ENCODE measurements at regions not wholly inside any gene's neighbourhood (a gene's known extent, or its start where the extent isn't known, plus 50 kb on each side); places are given as distances from the start of the nearest gene placed in this dataset.
"Not testable (repeated sequence)": the region's sequence is repeated elsewhere in the genome, so short reads cannot be mapped to it uniquely, and the experiment has no call there.

DNA sequence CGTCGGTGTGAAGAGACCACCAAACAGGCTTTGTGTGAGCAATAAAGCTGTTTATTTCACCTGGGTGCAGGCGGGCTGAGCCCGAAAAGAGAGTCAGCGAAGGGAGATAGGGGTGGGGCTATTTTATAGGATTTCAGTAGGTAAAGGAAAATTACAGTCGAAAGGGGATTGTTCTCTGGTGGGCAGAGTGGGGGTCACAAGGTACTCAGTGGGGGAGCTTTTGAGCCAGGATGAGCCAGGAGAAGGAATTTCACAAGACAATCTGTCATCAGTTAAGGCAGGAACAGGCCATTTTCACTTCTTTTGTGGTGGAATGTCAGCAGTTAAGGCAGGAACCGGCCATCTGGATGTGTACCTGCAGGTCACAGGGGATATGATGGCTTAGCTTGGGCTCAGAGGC, 98.1 kb downstream of the RTP4 start:
- not testable (repeated sequence) for DNase-seq

DNA sequence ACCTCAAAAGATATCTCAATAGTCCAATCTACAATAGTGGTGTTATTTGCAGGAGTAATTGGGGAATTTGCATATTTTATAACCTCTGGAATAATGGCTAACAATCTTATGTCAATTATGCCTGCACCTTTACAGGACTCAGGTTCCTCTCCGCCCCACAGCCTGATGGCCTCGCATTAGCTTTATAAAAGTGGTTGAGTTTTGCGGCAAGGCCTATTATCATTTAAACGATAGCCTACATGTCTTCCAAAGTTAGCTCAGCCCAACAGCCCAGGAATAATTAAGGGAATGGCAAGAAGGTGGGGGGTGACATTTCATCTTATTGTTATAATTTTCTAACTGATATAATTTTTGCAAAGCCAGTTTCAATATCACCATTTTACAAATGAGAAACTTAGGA, 97.3 kb downstream of the RTP4 start:
- DNase-seq = no peak

DNA sequence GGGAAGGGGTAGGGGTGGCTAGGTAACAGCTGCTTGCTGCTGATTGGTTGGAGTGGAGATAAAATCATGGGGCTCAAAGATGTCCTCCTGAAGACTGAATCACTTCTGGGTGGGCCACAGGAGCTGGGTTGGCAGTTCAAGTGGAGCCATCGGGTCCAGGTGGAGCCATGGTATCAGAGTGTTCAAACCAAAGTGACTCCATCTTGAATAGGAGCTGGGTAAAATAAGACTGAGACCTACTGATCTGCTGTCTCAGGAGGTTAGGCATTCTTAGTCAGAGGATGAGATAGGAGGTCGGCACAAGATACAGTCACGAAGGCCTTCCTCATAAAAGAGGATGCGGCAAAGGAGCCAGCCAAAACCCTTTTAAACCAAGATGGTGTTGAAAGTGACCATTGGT, 96.5 kb downstream of the RTP4 start:
- no peak for DNase-seq

DNA sequence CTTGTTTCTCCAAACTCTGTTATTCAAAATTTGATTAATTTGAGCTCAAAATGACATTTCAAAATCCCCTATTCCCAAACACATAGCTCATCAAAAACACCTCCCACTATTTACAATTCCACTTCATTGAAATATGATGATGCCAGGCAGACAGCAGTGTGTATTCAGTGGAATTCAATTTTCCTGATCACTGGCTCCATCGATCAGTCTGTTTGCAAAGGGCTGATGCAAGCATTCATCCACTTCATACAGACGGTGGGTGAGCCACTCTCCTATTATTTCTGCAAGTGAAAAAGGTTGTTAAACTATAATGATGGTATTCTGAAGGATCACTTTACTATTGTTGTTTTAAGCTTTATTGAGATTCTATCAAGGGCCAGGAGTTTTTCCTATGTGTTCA, 90.7 kb downstream of the RTP4 start:
- DNase-seq = no peak

DNA sequence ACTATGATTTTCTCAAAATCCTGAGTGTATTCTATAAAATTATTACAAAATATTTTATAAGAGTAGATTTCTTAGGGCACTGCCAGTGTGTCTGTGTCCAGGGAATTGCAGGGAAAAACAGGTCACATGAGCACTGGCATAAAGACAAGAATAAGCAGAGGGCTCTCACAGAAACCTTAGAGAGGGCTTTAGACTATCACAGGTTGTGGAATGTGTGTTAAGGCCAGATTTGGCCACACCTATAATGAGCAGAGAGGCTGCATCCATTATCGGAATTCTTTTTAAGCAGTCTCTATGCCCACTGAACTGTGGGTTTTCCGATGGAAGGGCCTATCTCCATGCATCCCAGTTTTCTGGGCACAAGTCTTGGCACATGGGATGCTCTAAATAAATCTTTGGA, 90.2 kb downstream of the RTP4 start:
- no peak for DNase-seq

DNA sequence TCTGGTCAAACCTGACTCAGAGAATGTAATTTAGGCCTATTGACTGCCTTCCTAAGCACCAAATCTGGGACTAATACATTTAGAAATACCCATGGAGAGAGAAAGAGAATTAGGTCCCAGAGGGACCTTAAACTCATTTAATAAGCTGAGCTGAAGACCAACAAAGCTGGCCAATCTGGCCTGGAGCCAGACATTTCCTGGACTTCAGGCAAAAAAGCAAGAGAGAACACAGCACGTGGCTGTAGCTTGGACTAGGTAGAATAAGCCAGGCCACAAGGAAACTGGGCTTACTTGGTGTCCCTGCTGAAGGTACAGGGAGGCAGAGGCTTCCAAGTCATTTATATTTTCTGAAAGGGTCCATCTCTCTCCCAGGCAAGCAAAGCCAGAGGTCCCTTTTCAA, 88.1 kb downstream of the RTP4 start:
- no peak for DNase-seq

DNA sequence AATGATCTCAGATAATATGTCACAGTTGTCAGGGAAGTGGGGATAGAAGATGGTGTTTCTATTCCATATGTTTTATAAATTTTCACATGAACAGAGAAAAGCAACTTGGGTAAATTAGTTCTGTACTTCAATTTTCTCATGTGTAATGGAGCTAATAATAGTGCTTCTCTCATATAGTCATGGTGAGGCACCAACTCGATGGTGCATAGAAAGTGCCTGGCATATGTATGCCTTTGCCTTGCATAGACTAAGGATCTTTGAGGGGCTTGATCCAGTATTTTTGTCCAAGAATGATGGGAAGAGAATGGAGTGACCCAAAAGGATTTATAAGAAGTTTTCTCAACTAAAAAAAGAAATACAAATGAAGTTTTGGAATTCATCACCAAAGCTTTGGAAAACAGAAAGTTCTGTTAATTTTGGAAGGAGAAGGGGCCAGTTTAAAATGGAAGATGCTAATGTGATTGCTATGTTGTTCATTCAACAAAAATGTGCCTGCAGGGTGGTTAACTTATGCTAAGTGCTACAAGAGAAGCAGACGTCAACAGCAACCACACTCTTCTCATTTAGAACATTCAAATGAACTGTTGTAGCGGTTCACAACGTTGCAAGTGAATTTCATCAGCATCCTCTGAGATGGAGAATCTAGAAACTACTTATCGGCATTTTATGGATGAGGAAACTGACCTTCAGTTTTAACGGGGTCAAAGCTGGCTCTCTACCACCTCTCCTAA, 86.1 kb downstream of the RTP4 start:
- no peak for DNase-seq

DNA sequence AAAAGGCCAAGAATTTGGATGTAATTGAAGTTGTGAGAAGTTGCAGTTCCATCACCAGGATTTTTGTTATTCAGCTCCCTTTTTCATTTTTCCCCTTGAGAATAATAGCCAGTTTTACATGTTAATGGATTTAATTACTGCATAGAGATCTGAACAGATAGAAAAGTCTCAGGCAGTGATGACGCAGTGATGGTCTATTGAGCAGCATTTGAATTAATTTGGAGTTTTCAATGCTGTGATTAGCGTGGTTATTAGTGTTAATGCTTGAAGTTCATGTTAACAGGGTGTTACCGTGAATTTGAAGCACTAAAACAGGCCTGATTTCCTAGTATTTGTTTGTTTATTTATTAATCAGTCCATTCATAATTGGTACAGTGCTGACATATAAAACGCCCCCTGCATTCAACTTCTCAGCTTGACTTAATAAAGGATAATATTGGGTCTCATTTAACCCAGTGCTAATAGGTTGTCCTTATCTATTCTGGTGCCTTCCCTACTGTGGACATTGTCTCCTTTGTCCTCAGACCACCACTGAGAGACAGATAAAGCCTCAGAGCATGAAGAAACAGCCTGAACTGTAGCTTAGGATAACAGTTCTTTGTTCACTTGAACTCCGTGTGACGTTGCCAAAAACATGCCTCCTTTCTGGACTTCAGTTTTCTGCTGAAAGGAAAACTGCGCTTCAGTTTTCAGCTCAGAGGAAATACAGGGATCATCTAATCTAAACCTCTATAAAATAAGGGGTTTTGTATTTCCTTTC, 82.4 kb downstream of the RTP4 start:
- DNase-seq = no peak

DNA sequence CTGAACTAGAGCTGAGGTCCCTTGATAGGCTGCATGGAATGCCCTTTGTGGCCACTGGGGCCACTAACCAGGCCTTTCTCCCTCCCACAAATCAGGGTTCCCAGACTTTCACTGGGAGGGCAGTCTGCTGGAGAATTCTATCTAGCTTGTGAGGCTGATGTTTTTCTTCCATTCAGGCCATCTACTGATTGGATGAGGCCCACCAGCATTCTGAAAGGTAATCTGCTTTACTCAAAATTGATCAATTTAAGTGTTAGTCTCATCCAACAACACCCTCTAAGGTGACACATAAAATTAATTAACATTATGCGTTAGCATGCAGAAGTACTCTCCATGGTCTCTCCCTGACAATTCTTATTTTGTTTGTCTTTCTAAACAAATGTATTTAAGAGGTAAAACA, 80.5 kb downstream of the RTP4 start:
- DNase-seq = no peak

DNA sequence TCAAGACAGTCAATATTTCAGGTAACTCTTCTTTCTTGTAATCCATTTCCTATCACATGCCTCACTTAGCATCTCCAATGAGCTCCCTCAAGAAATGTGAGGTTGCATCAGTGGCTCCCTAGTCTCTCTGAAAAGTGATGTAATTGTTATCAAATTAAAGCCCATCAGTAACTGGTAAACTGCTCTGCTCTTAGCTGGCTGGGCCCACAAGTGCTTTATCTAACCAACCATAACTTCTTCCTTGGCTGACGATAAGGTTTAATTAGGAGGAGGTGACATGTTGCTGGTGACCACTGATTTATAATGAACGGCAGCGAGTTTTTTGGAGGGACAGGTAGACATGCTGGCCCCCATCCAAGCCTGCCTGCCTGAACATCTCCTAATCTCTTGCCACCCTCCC, 79.6 kb downstream of the RTP4 start:
- no peak for DNase-seq

DNA sequence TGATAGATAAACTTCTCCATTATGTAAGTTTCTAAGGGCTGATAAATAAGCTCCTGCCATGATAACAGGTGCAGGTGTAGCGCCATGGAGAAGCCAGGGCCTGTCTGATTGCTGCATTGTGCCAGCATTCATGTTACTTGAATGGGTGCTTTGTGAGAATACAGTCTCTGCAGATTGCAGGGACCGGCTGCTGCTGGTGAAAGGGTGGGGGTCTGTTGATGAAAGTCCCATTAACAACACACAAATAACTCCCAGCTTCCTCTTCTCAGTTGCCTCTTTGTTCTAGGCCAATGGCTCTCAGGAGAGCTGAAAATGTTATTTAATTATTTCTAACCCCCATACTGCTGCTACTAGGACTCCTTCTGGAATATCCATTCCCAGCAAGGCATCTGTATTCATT, 77.2 kb downstream of the RTP4 start:
- DNase-seq = no peak

DNA sequence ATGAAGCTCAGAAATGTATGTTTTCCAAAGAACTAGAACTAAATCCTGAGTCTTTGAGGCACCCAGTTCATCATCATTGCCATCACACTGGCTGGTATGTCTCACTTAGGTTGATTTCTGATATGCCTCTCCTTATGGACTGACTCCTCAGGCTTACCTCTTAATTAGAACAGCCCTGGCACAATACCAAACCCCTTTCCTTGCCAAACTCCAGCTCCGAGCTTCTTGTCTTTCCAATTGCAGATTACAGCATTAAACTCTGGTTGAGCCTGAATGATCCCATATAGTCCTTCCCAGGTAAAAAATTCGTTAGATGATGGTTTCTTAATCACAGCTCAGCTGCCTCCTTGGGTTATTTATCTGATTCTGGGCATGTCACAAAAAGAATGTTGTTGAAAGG, 66.3 kb downstream of the RTP4 start:
- DNase-seq = no peak

DNA sequence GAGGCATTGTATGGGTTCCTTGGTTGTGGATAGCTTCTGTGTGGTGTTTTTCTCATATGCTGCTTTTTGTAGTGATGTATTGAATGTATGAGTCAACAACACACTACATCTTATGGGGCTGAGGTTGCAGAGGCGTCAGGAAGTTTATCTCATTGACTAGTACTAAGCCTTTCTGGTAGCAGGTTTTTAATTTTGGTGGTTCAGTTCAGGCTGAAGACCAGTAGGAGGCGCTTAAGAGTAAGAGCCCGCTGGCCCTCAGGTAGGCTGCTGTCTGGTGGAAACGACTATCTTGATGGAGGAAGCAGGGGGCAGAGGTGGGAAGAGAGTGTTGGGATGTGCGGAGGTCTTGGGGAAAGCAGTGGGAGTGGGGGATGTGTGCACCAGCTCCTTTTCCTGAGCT, 62.4 kb downstream of the RTP4 start:
- DNase-seq = no peak

Measured in NCI-H2029 (cell line).